NCI-H446 treated with DMSO at 0.1 percent for 48 hours (cell line): ENCODE measurements at regions not wholly inside any gene's neighbourhood (a gene's known extent, or its start where the extent isn't known, plus 50 kb on each side); places are given as distances from the start of the nearest gene placed in this dataset.

Experiments
- DNase-seq: peaks from one replicate; lab custom pipeline; 2025; lab: John Stamatoyannopoulos, UW

DNA sequence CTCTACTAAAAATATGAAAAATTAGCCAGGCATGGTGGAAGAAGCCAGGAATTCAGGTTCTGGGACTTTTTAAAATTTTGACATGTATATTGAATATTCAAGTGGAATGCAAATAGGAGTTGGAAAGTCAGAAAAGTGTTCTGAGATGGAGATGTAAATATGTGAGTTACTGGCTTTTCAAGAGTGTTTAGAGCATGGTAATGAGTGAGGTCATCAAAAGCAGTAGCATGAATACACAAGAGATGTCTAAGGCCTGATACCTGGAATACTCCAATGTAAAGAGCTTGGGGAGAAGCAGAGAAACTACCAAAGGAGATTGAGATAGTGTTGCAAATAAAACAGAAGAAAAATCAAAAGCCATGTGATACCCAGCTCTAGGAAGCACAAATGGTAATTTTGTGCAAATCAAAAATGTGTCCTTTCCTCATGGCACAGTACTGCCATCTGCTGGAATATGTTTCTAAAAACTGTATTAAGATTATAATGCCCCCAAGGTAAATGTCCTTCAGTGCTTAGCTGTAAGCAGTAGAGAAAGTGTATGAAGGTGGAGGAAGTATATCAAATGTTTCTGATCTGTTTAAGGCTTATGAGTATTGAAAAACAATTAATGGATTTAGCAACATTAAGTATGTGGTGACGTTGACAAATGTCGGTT is 908.4 kb downstream of the KCNJ18 start:
- peak; percentile 0 for DNase-seq
